CD4-positive, alpha-beta T cell treated with Interleukin-15 for 1 hour (primary cell): ENCODE measurements at regions not wholly inside any gene's neighbourhood (a gene's known extent, or its start where the extent isn't known, plus 50 kb on each side); places are given as distances from the start of the nearest gene placed in this dataset.

Experiments used
- DNase-seq: peaks from one replicate; pipeline ENCODE4 v3.0.0-alpha.2; 2020

DNA sequence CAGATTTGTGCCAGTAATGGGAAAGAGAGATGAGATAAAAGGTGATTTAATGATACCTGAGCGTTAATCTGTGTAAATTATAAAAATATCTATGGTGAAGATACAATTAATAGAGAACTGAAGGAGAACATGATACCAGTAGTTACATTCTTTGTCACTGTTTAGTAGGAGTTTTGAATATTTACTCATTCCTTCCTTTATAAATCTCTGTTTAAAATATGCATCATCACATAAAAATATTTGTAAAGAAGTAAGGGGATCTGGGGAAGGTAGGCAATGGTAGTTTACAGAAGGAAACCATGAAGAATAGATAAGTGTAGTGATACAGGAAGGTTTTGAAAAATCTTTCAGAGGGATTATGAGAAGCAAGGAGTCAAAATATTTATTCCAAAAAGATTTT is 190.6 kb upstream of the PCDH18 start:
- DNase-seq, result no peak

DNA sequence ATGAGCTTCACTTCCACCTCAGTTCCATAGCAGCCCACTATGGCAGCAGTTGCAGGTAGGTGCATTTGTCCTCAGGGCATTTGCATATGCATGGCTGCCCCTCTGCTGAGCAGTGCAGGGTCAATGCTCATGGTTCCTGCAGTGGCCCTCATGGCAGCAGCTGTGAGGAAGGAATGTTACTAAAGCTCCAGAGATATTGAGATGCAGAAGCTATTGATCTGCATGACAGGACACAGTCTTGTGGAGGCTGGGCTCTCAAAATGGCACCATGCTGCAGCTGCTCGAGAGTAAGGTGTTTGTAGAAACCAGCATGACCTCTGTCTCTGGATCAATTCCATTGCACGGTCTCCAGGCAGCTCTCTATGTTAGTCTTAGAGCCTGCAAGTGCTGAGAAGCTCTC is 179.2 kb upstream of the PCDH18 start:
- no peak for DNase-seq

DNA sequence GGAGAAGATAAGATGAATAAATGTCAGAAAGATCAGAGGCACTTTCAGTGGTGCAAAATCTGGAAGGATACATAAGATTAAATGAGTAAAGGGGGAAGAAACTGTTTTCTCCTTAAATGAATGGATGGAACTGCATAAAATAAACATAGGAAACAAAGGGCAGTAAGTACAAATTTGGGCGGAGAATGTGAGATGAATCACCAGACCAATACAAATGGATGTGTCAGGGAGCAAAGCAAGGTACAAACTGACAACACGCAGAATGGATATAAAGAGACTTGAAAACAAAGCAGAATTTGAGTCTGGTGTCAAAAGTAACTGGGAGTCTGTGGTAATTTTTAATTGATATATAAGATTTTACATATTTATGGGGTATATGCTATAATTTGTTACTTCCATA is 175.3 kb upstream of the PCDH18 start:
- DNase-seq, result no peak

DNA sequence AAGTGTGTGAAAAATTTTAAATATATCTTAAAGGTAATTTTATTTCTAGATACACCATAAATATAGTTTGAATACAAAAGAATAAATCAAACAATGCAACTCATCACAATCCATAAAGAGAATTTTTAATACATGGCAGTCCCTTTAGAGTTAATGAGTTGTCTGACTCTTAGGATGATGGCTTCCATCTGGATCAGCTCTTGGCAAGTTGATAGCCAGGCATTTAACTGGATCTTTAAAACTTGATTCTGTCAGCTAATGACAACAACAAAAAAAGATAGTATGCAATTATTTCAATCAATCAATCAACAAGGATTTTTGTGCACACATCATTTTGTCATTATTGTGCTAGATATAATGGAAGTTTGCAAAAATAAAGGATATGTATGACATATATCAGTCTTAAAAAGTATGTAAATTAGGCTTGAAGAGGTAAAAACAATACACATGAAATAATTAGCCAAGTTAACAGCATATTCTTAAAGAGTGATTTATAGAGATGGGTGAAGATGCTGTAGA is 174.9 kb upstream of the PCDH18 start:
- DNase-seq, result no peak

DNA sequence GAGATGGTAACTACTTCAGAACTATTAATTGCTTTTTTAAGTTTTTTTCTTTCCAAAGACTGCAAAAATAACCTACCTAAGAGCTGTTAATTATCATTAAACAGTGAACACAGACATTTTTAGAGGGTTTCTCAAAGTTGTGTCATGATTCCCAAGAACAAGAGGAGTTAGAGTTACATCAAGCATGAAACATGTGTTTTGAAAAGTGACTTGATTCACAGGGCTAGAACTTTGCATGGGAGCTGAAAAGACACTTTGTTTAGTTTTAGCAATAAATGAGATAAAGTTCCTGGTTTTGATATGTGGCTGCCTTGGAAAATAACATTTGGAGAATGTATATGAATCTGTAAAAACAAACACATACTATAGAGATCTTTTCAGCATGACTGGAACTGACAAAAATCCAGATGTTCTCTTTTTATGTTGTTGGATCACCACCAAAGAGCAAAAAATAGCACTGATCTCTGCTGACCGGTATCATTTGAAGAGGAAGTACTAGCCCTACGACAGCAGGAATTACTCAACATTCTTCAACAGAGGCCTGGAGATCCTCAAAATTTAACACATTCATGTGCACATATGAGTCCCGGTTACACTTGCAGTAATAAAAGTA is 173.0 kb upstream of the PCDH18 start:
- DNase-seq, result no peak

DNA sequence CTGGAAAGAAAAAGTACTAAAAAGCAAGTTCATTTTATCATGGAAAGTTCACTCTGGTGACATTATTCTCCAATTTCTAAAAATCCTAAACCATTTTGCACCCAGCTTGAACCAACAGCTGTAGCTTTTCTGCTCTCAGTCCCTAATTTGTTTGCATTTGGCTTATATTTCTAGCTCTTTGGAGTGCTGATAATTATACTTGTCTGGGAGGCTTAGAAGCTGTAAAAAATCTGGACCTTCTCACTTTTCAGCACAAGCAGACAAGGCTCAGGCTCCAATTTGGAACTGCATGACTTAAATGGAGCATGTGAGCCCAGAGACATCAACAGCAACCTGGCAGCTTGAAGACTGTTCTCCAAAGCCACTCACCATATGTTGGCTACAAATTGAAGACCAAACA is 170.9 kb upstream of the PCDH18 start:
- DNase-seq, result no peak

DNA sequence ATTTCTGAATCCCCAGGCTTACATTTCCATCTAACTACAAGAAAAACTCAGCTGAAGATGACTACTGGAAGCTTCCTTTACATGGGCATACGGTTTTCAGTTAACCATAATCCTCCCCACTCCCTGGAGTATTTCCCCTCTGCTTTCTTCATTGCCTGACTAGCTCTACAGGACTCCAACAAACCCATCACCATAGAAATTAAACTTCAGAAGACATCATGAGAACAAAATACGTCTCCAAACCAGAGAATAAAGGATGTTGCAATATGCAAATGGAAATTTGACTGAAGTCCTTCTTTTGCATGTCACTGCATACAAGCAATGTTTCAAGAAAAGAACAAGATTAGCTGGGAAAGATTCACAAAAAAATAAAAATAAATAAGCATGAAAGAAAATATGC is 170.2 kb upstream of the PCDH18 start:
- no peak for DNase-seq

DNA sequence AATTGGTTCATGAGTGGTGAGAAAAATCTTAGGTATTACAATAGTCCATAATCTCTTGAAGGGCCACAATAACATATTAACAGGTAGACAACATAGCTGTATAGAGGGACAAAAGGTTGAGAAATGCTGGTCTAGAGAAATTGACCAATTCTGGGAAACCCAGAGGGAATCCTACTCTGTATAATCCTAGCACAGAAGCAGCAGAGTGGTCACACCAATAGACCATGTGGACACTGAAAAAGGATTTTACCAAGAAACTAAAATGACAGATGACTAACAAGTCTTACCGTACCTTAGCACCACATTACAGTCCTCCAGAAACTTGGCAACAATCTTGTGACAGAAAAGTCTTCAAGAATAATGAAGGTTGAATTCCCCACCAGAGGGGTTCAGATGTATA is 169.1 kb upstream of the PCDH18 start:
- DNase-seq, result no peak

DNA sequence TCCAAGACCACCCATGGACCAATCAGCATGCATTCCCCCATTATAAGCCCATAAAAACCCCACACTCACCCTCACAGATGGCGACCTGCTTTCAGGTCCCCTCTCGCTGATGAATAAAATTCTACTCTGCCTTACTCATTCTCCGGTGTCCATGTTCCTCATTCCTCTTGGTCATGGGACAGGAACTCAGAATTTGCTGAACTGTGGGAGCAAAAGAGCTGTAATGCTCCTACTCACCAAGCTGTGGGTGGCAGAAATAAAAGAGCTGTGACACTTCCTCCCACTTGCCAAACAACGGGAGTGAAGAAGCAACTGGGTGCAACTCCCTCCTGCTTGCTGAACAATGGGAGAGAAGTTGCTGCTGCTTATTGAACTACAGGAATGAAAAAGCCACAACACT is 168.5 kb upstream of the PCDH18 start:
- no peak for DNase-seq

DNA sequence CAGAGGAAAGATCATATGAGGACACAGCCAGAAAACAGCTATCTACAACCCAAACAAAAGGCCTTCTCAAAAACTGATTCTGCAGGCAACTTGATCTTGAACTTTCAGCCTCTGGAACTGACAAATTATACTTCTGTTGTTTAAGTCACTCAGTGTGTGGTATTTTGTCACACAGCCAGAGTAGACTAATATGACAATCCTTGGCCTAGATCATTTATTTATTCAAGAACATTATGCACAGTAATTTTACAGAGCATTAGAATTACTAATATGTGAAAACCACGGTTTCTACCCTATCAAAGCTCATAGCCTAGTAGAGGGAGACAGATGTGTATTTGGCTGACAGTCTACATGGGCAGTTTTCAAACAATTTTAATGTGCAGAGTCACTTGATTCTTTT is 167.8 kb upstream of the PCDH18 start:
- DNase-seq, result no peak

DNA sequence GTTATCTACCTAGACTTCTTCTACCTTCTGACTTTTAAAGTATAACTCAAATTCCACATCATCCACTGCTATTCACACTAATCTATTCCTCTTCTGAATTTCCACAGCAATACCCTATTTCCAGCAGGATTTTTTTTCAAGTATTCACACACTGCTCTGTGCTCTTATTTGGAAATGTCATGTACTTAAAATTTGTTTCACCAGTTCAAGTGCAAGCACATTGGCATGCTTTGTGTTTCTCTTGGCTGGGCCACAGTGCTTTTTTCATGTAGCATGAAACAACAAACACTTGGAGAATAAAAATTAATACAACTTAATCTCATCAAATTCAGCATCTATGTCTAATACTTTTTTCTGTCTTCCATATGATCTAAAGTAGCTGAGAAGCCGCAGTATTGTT is 161.8 kb upstream of the PCDH18 start:
- no peak for DNase-seq

DNA sequence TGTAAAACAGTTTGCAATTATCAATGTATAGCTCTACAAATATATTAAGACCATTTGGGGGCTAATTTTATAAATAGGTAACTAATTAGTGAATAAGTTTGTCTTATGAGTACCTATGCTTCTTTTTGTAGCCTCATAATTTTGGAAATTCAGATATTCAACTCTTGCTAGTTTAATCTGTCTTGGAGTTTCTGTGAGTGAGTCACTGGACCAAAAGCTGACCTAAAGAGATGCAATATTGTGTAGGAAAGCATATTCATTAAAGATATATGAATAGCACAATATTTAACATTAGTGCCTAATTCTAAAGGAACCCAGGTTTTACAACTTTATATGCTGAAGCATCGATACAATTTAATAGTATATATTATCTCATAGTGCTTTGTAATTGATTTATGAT is 161.3 kb upstream of the PCDH18 start:
- no peak for DNase-seq

DNA sequence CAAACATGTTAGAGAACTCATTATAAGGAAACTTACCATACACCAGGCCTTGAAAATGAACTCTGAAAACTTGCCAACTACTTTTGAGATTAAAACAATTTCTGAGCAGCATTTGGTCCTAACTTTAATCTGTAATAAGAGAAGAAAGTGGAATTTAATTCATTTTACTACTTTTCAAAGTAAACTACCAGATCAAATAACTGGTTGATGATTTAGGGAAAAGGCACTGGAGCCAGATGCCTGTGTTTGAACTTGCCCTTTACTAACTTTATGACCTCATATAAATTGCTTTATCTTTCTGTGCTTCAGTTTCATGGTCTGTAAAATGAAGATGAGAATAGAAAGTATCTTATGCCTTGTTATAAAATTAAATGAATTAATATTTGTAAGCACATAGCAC is 159.9 kb upstream of the PCDH18 start:
- DNase-seq, result no peak

DNA sequence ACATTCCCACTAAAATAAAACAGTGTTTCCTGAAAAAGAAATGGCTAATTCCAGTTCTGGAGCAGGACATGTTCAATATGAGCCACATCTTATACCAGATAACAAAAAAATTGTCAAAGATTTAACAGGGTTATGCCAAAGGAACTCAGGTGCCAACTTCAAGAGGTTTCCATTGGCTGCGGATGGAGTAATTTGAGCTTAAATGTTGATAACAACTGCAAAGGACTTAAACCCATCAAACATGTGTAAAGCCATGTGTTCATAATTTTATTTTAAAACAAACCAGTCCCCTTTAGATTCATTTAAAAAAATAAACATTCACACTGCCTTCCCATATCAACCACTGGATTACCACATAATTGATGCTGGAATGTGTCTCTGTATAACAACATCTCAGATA is 156.4 kb upstream of the PCDH18 start:
- no peak for DNase-seq

DNA sequence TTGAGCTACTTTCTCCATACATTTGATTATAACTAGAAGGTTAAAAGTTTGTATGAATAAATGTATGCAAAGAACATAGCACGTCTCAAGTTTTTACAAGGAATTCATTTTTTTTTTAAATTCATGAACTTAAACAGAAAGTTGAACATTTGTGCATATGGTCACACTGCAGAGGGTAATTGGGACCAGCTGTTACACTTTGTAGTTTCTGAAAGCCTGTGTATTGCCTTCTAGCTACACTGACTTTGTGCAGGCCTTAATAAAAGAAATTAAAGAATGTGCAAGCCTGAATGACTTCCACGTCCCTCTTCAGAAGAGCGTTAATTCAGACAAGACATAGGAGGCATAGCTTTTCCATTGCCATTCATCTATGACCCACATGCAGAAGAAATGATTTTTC is 153.1 kb upstream of the PCDH18 start:
- DNase-seq, result no peak

DNA sequence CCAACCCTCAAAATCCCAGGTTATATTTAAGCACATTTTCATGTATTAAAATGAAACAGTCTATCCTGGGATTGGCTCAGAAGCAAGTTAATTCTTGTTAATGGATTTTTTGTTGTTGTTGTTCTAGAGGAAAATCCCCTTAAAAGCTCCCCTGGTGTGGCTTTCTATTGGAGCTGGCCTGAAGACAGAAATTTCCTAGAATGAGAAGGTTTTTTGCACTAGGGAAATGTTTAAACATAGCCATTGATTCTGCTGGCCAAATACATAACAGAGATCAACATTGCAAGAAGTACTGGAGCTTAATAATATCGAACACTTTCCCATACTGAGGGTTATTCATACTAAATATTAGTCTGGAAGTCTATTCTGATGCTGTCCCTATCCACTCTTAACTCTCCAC is 148.8 kb upstream of the PCDH18 start:
- no peak for DNase-seq

DNA sequence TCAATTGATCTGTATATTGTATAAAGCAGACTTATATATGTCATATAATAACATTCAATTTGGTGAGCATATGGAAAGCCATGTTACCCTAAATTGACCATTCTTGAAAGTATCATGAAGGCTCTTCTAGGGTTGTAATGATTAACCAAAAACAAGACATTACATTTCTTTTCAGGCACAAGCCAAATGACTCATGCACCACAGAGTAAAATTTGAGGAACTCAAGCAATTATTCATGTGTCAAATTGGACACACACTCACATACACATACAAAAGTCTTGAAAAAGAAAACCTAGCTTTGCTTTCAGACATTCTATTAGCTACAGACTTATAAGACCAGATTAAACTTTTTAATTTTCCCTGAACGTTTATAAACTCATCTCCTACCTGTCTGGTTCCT is 146.5 kb upstream of the PCDH18 start:
- no peak for DNase-seq

DNA sequence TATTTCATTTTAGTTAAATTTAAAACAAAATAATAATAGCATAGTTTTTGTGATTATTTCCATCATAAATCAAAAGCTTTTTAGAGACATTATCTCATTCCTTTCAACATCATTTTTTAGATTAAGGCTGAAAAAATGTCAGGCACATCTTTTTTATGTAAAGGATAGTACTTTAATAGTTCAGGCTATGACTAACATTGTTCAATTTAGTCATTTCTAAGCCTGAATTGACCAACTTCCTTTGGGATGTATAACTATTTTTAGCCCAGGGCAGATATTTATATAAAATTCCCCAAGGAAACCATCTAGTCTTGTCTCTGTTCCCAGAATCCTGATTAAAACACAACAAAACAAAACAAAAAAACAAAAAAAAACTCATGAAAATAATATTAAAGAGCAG is 145.6 kb upstream of the PCDH18 start:
- no peak for DNase-seq

DNA sequence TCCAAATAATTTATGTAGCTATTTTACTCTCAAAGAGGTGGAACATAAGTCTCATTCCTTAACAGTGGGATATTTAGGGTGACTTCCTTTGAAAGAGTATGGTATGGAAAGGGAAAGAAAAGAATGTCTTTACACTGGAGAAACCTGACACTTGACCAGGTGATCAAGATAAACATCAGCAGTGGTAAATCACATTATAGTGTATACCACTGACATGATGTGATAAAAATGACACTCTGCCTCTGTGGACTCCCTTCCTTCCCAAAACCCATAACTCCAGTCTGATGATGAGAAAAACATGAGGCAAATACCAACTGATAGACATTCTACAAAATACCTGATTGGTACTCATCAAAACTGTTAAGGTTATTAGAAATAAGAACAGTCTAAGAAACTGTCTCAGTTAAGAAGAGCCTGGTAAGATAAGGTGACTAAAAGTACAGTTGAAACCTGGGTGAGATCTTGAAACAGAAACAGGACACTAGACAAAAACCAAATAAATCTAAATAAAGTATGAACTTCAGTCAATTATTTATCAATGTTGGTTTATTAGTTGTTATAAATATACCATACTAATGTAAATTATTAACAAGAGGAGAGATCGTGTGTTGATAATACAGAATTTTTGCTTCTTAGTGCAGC is 144.2 kb upstream of the PCDH18 start:
- no peak for DNase-seq

DNA sequence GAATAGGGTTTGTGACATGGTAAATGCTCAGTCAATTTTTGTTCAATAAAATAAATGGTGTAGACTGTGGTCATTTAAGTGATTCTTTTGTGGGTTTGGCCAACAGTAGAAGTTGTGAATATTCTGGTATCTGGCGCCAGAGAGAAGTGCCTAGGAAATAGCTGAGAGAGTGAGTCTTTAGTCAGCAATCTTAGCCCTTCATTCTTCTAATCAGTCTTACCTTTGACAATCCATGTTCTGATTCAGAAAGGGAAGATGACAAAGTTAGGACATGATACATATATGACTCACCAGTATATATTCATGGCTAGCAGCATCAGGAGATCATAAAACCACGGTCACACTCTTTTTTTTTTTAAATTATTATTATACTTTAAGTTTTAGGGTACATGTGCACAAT is 141.8 kb upstream of the PCDH18 start:
- DNase-seq, result no peak

DNA sequence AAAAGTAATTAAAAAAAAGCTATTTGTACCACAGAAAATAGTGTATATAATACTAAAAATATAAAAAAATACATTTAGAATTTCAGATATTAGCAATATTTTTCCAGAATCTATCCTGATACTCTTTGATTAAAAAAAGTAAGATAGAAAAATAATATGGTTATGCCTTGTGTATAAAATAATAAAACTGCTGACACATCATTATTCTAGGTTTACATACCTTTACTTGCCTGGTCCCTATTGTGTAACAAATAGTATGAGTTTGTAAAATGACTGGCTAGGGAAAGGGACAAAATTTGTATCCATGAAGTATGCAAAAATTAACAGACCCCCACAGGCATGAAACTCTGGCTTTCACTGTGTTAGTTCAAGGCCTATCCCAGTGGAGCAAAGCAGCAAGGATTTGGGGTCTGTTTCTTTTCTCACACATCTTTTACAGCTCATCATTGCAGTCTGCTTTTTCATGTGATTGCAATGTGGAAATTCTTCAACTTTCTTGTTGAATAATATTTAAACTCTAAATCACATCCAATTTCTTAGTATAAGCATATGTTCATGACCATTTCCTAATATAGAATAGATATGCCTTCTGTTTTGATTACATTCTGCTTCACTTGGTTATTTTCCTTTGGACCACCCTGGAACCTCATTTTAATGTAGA is 136.7 kb upstream of the PCDH18 start:
- no peak for DNase-seq

DNA sequence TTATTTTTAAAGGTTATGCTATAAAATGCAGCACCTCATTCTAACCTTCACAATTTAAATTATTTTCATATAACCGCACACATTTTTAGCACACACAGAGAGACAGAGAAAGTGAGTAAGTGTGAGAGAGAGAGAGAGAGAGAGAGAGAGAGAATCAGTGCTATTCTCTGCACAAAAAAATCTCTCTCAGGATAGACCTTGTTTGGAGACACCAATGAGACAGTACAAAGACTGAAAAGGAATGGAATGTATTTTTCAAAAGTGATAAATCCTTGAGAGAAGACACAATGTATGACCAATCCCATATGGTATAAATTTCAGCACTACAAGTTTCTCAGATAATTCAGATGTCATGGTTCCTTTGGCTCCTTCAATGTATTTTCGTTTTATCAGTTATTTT is 132.1 kb upstream of the PCDH18 start:
- no peak for DNase-seq

DNA sequence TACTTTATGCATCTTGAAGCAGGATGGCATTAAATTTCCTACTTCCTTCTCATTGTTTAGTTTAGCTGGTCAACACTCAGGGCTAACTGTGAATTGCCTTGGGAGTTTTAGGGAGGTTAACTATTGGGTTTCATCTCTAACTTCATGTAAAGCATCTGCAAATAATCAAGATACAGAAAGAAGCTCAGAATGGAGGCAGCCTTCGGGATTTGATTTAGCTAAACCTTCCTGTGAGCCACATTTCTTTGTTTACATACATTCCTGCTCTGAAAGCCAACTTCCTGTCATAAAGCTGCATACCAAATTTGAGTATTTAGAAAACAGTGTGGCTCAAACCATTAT is 131.7 kb upstream of the PCDH18 start:
- no peak for DNase-seq

DNA sequence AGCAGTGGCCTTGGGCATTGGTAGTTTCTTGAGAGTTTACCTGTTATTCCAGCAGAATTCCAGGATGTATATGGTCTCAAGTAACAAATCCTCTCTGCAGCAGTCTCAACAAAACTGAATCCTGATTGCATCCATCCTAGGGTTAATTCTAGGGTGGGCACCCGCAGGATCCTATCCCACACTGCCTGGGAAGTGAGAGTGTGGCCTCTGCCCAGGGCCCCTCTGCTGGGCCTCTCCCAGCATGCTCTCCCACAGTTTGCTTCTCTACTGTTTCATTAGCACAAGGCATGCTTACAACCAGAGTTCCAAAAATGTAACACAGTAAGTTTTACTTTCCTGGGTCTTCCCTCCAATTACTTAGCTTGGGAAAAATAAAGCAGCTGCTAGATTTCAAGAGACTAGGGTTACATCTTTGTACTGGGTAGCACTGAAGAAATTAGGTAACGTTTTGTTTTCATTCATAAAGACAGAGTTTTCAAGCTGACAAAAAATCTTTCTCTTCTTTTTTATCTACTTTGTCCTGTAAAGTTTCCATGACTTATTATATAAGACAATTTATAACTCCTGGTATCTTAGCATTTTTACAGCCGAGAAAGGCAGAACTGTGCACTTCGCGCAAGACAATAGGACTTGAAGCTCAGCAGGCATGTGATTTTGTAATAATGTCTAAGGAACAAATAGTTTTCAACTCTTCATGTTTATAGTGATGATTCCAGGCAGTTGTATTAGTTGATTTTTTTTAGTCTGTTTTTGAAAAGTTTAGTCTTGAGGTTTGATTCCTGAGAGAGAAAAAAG is 131.2 kb upstream of the PCDH18 start:
- no peak for DNase-seq
